Body of pancreas (tissue), 4 donors: ENCODE measurements at regions not wholly inside any gene's neighbourhood (a gene's known extent, or its start where the extent isn't known, plus 50 kb on each side); places are given as distances from the start of the nearest gene placed in this dataset.
A peak's percentile ranks its signal among the peaks of the same experiment; 100 is the strongest.

Experiments
- ATAC-seq: fragments of 150-250 bp; one replicate; pipeline ENCODE4 v1.9.1; 2016
- DNase-seq, 4 donors: peaks; one replicate each; pipeline ENCODE4 v3.0.0-alpha.2; 2019
- H3K27ac ChIP-seq, 4 donors: fragments of 200-600 bp; sonication (generic); 1 replicate in 3 of 4; 2 replicates in 1 of 4; pipeline versions ENCODE4 v1.5.1 to v1.6.1; 2016 to 2019; ENCODE audit warnings: mild to moderate bottlenecking in 1 of 4, mixed read lengths in 1 of 4, moderate library complexity in 1 of 4
- H3K27me3 ChIP-seq, 2 donors: fragments of 200-600 bp; sonication (generic); one replicate each; pipeline ENCODE4 v1.6.0; 2016; ENCODE audit warnings: mild to moderate bottlenecking in 1 of 2
- H3K36me3 ChIP-seq, 2 donors: fragments of 200-600 bp; sonication (generic); replicated peaks in 1 of 2; 2 replicates each; pipeline ENCODE4 v1.5.1; 2016; ENCODE audit warnings: low read depth in 2 of 2; ENCODE audit not compliant: insufficient read depth in 1 of 2
- H3K4me1 ChIP-seq: fragments of 200-600 bp; sonication (generic); one replicate; pipeline ENCODE4 v1.6.0; 2016
- H3K4me3 ChIP-seq, 2 donors: fragments of 200-600 bp; sonication (generic); 1 replicate in 1 of 2; 2 replicates in 1 of 2; pipeline ENCODE4 v1.5.1; 2016 to 2019
- H3K9me3 ChIP-seq, 3 donors: fragments of 200-600 bp; sonication (generic); 1 replicate in 2 of 3; 2 replicates in 1 of 3; pipeline ENCODE4 v1.5.1; 2016
- CTCF ChIP-seq, 7 experiments: fragments of 450-650 bp in 4 of 7; fragments of 200-600 bp in 3 of 7; sonication (generic) in 3 of 7; IDR thresholded peaks; one replicate each; pipeline ENCODE4 v1.5.1; 2016 to 2019; ENCODE audit warnings: antibody characterized with exemption in 7 of 7
- POLR2A ChIP-seq, 3 donors: fragments of 450-650 bp; IDR thresholded peaks; one replicate each; pipeline ENCODE4 v1.6.1; 2016; ENCODE audit warnings: antibody characterized with exemption in 3 of 3, mild to moderate bottlenecking in 2 of 3
- WGBS, 2 donors: methylation state at CpG; one replicate each; pipeline ENCODE4 v1.1.5; 2017; 5-methylcytosine and 5-hydroxymethylcytosine counted together
- intact Hi-C: fragments of 100-400 bp; cut with DNase I; formaldehyde crosslinking; loops from one replicate; pipeline ENCODE4 v1.15.1; 2023

GRCh38 chr12:116502141-116502725, 56.9 kb upstream of the MAP1LC3B2 start:
- Histone ChIP-seq H3K27ac (no peak overlapping the region), H3K9me3 (no peaks in the 10 kb centered on the region), H3K27me3 (no peaks in the 10 kb centered on the region), H3K4me3 (no peak overlapping the region), H3K36me3 (no peaks in the 10 kb centered on the region), H3K4me1 (peaks cover 11% of the 10 kb centered on the region)
- DNase-seq (no peak), ATAC-seq (no peak)
- TF ChIP-seq POLR2A (IDR thresholded peaks at IDR 0.05) (no peak), CTCF (IDR thresholded peaks at IDR 0.05) (no peak)
- 76 to 79% methylated on average over 13 to 14 of the region's 14 CpGs for WGBS, 2 donors
- intact Hi-C loops: no loop called here

GRCh38 chr12:116502989-116503496, 56.1 kb upstream of the MAP1LC3B2 start:
- H3K27me3 ChIP-seq: no peaks in the 10 kb centered on the region
- ATAC-seq: no peak
- H3K36me3 ChIP-seq: no peaks in the 10 kb centered on the region
- WGBS, 2 donors: 71 to 77% methylated on average over 9 of the region's 9 CpGs
- H3K9me3 ChIP-seq: no peaks in the 10 kb centered on the region
- TF ChIP-seq CTCF (IDR thresholded peaks at IDR 0.05): no peak
- TF ChIP-seq POLR2A (IDR thresholded peaks at IDR 0.05): no peak
- no peak overlapping the region for H3K27ac ChIP-seq
- intact Hi-C loops: no loop called here
- H3K4me1 ChIP-seq: peaks cover 13% of the 10 kb centered on the region
- H3K4me3 ChIP-seq: no peak overlapping the region
- DNase-seq: no peak

- no peak for TF ChIP-seq CTCF (IDR thresholded peaks at IDR 0.05)
- no peak for TF ChIP-seq POLR2A (IDR thresholded peaks at IDR 0.05)
- intact Hi-C loops: no loop called here
- H3K9me3 ChIP-seq: no peaks in the 10 kb centered on the region
- no peak overlapping the region for H3K27ac ChIP-seq
- no peak for ATAC-seq
- no peak for DNase-seq
- WGBS, 2 donors: 67 to 69% methylated on average over 4 of the region's 4 CpGs
- no peak overlapping the region for H3K4me3 ChIP-seq
- peaks cover 18% of the 10 kb centered on the region for H3K4me1 ChIP-seq
- no peaks in the 10 kb centered on the region for H3K36me3 ChIP-seq
- H3K27me3 ChIP-seq: no peaks in the 10 kb centered on the region
Observed at GRCh38 chr12:116504438-116504837, 54.7 kb upstream of the MAP1LC3B2 start.

GRCh38 chr12:116506697-116507064, 52.5 kb upstream of the MAP1LC3B2 start:
- no peaks in the 10 kb centered on the region for H3K36me3 ChIP-seq
- peak in 1 of 3 donors; percentile 5 for TF ChIP-seq POLR2A (IDR thresholded peaks at IDR 0.05)
- no peak for TF ChIP-seq CTCF (IDR thresholded peaks at IDR 0.05)
- no peaks in the 10 kb centered on the region for H3K27me3 ChIP-seq
- peak overlapping the region in 3 of 4 donors; percentile 55 to 62 (median 59) for H3K27ac ChIP-seq
- intact Hi-C loops: no loop called here
- peaks cover 18% of the 10 kb centered on the region for H3K4me1 ChIP-seq
- no peak for DNase-seq
- H3K9me3 ChIP-seq: no peaks in the 10 kb centered on the region
- ATAC-seq: peak; percentile 39
- WGBS, 2 donors: 40 to 46% methylated on average over 6 of the region's 6 CpGs
- H3K4me3 ChIP-seq: no peak overlapping the region
